HCEC 1CT (cell line): ENCODE measurements at regions not wholly inside any gene's neighbourhood (a gene's known extent, or its start where the extent isn't known, plus 50 kb on each side); places are given as distances from the start of the nearest gene placed in this dataset.
"Not testable (repeated sequence)": the region's sequence is repeated elsewhere in the genome, so short reads cannot be mapped to it uniquely, and the experiment has no call there.

Experiments
- DNase-seq: peaks from one replicate; pipeline ENCODE4 v3.0.0-alpha.2; 2017

- DNase-seq: no peak
Measured at GRCh38 chr3:10706740-10707399, 109.2 kb upstream of the SLC6A11 start.

- DNase-seq: no peak
Measured at GRCh38 chr3:10707400-10708215, 108.4 kb upstream of the SLC6A11 start.

DNA sequence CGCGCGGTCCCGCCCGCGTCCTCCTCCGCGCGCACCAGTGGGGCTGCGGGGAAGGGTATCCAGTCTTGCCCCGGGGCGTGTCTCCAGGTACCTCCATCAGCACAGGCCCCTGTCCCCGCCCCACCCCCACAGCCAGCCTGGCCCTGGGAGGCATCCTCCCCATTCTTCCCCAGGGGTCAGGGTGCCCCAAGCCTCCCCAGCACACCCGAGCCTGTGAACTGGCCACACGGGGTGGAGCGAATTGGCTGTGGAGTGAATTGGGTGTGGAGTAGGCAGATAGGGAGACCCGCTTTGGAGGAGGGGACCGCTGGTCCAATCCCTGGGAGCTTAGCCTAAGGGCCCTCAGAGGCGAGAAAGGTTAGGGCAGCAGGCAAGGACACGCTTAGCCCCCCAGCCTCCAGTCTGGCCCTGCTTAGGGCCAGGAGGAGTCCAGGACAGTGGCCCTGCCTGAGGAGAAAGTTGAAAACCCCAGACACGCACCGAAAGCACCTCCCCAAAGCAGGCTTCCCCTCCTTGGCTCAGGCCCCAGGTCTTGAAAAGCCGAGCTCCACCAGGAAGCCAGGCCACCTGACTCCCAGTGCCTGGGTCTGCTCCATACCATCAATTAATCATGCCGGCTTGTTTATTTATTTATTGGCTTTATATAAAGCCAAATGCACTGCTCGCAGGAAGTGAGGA is 107.7 kb upstream of the SLC6A11 start:
- no peak for DNase-seq

DNA sequence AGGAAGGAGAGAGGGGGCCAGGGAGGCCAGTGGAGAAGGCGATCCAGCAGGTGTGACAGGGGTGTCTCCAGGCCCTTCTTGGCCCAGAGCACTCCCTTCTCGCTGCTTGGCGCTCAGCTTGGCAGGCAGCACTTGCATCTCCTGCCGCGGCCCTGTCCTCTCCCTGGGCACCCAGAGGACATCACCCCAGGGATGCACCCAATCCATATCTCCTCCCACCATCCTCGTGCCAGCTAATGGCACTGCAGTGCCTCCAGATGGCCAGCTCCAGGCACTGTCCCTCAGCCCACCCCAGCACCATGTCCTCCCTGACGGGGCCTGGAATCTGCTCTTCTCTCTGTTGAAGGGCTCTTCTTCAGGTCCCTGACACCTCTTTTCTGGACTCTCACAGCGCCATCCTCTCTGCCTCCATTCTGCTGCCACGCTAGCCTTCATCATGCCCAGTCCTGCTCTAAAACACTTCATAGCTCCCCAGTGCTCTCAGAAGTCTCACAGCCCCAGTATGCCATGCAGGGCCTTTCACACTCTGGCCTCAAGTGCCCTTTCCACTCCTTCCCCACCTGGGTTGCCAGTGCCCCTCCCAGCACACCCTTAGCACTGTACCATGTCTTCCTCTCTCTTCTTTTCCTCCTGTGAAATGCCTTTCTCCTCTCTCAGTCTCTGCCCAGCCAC is 106.8 kb upstream of the SLC6A11 start:
- no peak for DNase-seq

DNA sequence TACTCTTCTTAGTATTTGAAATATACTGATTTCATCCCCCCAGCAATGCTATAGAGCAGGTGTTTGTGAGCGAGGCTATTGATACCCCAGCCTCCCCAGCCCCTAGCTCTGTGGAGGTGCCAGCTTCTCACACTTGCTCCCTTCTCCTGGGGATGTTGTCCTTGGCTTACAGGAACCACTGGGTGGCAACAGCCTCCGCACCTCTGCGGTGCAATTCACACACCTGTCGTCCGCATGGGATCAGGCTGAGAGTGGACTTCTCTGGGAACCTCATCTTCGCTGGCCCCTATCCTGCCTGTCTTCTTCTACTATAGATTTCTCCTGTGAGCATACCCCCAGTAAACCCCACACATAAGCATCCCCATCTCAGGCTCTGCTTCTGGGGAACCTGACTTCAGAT is 103.9 kb upstream of the SLC6A11 start:
- no peak for DNase-seq

DNA sequence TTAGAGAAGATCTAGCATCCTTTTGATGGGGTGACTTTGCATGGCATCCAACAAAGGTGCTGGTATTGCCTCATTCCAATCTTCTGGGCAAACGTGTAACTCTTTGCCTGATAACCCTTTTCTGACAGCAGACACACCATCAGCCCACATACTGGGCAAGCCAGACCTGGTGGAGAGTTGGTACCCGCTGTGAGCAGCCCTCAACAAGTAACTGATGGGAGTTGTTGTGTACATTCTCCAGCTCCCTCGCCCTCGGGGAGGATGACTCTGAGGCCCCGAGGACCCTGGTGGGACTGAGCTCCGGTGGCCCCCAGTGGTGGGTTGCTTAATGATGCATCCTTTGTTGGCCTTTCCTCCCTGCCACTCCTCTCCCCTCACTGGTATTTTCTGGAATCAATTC is 102.4 kb upstream of the SLC6A11 start:
- DNase-seq: no peak

GRCh38 chr3:10715886-10716285 is 100.1 kb upstream of the SLC6A11 start:
- DNase-seq: no peak

GRCh38 chr3:10716964-10717363 is 99.1 kb upstream of the SLC6A11 start:
- no peak for DNase-seq

DNA sequence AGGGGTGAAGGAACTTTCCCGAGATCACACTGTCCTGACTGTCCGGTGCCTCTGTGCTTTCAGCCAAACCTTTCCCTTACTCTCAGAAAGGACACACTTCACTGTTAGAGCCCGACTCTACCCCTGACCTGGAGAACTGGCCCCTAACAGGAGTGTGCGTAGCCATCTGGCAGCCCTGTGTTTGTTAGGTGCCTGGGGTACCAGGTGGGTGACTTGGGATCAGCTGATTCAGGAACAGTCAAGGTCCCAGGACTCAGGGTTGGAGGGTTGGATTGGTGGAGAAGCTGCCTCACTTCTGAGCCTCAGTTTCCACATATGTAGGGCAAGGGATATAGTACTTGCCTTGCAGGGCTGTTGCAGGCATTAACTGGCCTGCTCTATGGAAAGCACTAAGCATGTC is 98.3 kb upstream of the SLC6A11 start:
- no peak for DNase-seq

GRCh38 chr3:10721101-10721500 is 94.9 kb upstream of the SLC6A11 start:
- DNase-seq: no peak

GRCh38 chr3:10722911-10723310 is 93.1 kb upstream of the SLC6A11 start:
- no peak for DNase-seq

DNA sequence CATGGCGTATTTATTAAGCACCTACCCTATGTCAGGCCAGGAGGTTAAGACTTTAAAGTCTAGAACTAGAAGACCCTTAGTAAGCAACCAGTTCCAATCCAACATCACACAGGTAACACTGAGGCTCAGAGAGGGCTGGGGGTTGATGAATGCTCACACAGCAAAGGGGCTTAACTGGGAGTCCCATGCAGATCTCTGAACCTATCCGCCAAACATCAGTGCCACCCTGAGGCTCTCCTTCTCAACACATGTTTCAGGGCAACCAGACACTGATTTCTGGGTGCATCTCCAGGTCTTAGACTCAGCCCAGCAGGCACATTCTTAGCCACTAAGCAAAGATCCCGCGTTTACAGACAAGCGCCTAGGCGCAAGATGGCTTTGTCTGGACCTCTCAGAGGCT is 92.0 kb upstream of the SLC6A11 start:
- no peak for DNase-seq

GRCh38 chr3:10725067-10725466 is 91.0 kb upstream of the SLC6A11 start:
- DNase-seq: no peak

- DNase-seq: no peak
Measured at GRCh38 chr3:10725846-10726245, 90.2 kb upstream of the SLC6A11 start.

DNA sequence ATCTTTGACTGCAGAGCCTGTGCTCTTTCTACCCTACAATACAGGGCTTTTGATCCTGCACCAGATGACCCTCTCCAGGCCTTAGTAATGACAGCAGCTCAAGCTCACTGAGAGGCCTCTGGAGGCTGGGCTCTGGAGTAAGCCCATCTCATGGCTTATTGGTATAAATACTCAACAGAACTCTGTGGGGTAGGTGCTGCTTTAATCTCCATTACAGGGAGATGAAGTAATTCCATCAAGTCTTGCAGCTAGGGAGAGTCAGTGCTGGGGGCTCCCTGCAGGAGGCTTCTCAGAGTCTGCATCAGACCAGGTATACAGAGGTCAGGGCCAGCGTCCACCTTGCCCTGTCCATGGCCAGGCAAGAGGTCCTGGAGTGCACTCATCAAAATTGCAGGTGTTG is 89.2 kb upstream of the SLC6A11 start:
- DNase-seq: no peak

GRCh38 chr3:10729439-10729838 is 86.6 kb upstream of the SLC6A11 start:
- DNase-seq: no peak

GRCh38 chr3:10732292-10732691 is 83.7 kb upstream of the SLC6A11 start:
- no peak for DNase-seq

- no peak for DNase-seq
Measured at GRCh38 chr3:10733297-10733696, 82.7 kb upstream of the SLC6A11 start.

GRCh38 chr3:10736444-10736843 is 79.6 kb upstream of the SLC6A11 start:
- not testable (repeated sequence) for DNase-seq

- no peak for DNase-seq
Measured at GRCh38 chr3:10737785-10738184, 78.2 kb upstream of the SLC6A11 start.

GRCh38 chr3:10738688-10739372 is 77.2 kb upstream of the SLC6A11 start:
- DNase-seq: peak; percentile 35

- no peak for DNase-seq
Measured at GRCh38 chr3:10740954-10741353, 75.1 kb upstream of the SLC6A11 start.
